ENCODE measurements at regions not wholly inside any gene's neighbourhood (a gene's known extent, or its start where the extent isn't known, plus 50 kb on each side); places are given as distances from the start of the nearest gene placed in this dataset.
"Not testable (repeated sequence)": the region's sequence is repeated elsewhere in the genome, so short reads cannot be mapped to it uniquely, and the experiment has no call there.

DNA sequence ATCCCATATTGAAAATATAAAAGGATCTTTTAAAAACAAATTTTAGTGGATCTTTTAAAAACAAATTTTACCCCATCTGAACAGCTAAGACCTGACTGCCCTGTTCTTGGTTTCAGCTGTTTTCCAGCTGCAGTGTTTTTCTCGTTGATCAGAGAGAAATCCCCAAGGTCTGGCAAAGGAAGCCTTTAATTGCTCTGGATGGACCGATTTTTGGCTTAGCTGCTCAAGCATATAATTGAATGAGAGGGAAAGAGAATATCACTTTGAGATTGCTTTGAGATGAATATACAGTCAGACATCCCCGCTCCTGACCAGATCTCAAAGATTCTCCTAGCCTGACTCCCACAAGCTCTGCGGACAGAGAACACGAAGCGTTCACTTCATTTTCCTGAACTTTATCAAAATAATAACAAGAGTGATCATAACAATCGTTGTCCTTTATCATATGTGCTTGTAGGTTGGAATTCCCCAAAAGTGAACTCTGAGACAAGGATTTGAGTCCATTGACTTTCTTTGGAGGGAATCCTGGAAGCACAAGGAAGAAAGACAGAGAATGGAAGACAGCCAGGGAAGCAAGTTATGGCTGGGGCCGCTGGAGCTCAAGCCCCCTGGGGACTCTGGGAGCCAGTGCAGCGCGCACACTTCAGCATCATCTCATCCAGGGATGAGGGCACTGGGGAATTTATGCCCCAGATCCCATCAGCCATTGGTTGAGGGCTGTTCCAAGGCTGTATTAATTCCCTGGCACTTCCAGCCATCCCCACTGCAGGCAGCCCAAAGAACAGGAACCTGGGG is 101.3 kb downstream of the SNX5 start:
- TF ChIP-seq ZFX (IDR thresholded peaks at IDR 0.05; ENCODE audit: borderline replicate concordance), result no peak
- TF ChIP-seq, protein P1, sequence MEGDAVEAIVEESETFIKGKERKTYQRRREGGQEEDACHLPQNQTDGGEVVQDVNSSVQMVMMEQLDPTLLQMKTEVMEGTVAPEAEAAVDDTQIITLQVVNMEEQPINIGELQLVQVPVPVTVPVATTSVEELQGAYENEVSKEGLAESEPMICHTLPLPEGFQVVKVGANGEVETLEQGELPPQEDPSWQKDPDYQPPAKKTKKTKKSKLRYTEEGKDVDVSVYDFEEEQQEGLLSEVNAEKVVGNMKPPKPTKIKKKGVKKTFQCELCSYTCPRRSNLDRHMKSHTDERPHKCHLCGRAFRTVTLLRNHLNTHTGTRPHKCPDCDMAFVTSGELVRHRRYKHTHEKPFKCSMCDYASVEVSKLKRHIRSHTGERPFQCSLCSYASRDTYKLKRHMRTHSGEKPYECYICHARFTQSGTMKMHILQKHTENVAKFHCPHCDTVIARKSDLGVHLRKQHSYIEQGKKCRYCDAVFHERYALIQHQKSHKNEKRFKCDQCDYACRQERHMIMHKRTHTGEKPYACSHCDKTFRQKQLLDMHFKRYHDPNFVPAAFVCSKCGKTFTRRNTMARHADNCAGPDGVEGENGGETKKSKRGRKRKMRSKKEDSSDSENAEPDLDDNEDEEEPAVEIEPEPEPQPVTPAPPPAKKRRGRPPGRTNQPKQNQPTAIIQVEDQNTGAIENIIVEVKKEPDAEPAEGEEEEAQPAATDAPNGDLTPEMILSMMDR (IDR thresholded peaks at IDR 0.05), result no peak

GRCh38 chr20:17866234-17867001 is 102.2 kb downstream of the SNX5 start:
- no peak overlapping the region for H3K27ac ChIP-seq
- no peak for TF ChIP-seq ZFX (IDR thresholded peaks at IDR 0.05; ENCODE audit: borderline replicate concordance)
- TF ChIP-seq, protein P1 (IDR thresholded peaks at IDR 0.05), result no peak

More for the DNA sequence above, 101.3 kb downstream of the SNX5 start:
- no peak overlapping the region for H3K27ac ChIP-seq

DNA sequence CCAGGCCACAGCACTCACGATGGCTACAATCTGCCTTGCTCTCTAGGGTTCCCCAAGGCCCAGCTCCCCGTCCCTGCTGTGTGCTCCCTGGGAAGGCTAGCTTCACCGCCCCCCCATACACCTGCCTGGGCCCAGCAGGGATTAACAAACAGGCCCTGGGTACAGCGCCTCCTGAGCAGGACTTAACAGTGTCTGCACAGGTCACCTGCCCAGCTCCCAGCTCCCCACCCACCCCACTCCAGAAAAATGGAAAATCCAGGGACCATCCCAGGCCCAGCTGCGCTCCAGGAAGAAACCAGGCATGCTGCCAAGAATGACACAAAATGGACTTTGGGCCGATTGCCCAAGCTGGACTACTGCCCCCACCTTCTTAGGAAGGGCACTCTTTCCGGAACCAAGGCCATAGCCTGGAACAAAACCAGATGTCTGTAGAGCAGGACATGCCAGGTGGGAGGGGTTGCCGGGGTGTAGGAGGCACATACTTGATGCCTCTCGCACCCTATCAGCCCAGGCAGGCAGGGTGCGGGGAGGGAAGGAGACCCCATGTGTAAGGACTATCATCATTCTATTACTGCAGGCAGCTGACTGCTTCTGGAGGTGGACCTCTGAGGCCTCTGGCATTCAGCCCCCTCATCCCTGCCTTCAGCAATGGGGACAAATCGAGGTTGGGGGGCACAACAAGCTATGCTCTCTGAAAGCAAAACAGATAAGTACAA is 104.9 kb downstream of the SNX5 start:
- TF ChIP-seq ZFX (IDR thresholded peaks at IDR 0.05; ENCODE audit: borderline replicate concordance), result no peak
- TF ChIP-seq, protein P1 (IDR thresholded peaks at IDR 0.05), result no peak
- H3K27ac ChIP-seq, result no peak overlapping the region

GRCh38 chr20:17863209-17863576 is 105.4 kb downstream of the SNX5 start:
- no peak for TF ChIP-seq ZFX (IDR thresholded peaks at IDR 0.05; ENCODE audit: borderline replicate concordance)
- TF ChIP-seq, protein P1 (IDR thresholded peaks at IDR 0.05), result no peak
- H3K27ac ChIP-seq, result no peak overlapping the region

GRCh38 chr20:17862171-17862570 is 106.4 kb downstream of the SNX5 start:
- H3K27ac ChIP-seq, result no peak overlapping the region
- TF ChIP-seq, protein P1 (IDR thresholded peaks at IDR 0.05), result no peak
- no peak for TF ChIP-seq ZFX (IDR thresholded peaks at IDR 0.05; ENCODE audit: borderline replicate concordance)

DNA sequence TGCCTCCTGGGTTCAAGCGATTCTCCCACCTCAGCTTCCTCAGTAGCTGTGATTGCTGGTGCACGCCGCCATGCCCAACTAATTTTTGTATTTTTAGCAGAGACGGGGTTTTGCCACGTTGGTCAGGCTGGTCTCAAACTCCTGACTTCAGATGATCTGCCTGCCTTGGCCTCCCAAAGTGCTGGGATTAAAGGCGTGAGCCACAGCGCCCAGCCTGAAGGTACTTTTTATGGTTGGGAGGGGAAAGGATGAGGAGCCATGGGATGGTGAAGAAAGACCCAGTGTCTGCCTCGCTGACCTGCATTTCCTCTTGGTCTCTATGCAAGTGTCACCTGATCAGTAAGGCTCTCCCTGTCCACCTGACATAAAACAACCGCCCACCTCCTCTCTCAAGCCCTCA is 107.0 kb downstream of the SNX5 start:
- H3K27ac ChIP-seq, result not testable (repeated sequence)

DNA sequence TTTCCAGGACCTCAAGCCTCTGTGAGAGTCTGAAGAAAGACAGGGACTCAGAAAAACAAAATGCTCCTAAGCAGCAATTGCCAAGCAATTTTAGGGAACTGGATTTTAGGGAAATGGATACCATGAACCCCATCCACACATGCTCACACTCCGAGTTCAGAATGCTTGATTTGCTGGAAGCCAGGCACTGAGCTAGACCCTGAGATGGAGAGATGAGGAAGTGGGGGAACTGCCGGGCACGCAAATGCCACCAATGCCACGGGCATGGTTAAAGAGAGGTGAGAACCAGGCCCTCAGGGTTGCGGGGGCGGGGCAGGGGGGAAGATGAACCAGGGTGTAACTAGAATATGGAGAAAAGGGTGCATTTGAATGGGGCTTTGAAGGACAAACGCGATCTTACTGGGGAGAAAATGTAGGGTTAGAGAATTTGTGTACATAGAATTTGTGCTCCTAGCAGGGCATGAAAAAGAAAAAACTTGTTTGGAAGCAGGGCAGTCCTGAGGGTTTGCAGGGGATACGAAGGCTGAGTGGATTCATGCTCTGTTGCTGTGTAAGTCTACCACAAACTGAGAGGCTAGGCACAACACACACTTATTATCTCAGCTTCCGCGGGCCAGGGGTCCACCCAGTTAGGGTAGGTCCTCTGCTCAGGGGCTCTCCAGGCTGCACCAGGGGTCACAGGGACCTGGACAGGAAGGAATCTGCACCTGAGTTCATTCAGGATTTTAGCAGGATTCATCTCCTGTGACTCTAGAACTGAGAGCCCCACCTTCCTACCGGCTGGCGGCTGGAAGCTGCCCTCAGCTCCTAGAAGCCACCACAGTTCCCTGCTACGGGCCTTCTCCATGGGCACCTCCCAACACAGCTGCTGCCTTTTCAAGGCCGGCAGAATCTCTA is 108.0 kb downstream of the SNX5 start:
- no peak for TF ChIP-seq ZFX (IDR thresholded peaks at IDR 0.05; ENCODE audit: borderline replicate concordance)
- TF ChIP-seq, protein P1 (IDR thresholded peaks at IDR 0.05), result no peak
- H3K27ac ChIP-seq, result no peak overlapping the region

Data from 22Rv1 (cell line).